Nucleus accumbens (tissue), 56 donors: ENCODE measurements at regions not wholly inside any gene's neighbourhood (a gene's known extent, or its start where the extent isn't known, plus 50 kb on each side); places are given as distances from the start of the nearest gene placed in this dataset.
A peak's percentile ranks its signal among the peaks of the same experiment; 100 is the strongest.
"Not testable (repeated sequence)": the region's sequence is repeated elsewhere in the genome, so short reads cannot be mapped to it uniquely, and the experiment has no call there.

ENCODE experiments used
- DNase-seq, 56 donors: peaks; one replicate each; lab custom pipeline; 2025; lab: John Stamatoyannopoulos, UW

DNA sequence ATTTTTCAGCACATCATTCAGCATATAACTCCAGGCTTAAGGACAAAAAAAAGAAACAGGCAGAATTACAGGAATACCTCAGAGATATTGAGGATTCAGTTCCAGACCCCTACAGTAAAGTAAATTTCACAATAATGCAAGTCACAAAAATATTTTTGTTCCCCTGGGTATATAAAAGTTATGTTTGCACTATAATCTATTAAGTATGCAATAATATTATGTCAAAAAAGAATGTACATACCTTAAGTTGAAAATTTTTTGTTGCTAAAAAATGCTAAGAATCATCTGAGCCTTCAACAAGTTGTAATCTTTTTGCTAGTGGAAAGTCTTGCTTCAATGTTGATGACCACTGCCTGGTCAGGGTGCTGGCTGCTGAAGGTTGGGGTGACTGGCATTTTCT, 2532.5 kb downstream of the ARAP2 start:
- DNase-seq: no peak

DNA sequence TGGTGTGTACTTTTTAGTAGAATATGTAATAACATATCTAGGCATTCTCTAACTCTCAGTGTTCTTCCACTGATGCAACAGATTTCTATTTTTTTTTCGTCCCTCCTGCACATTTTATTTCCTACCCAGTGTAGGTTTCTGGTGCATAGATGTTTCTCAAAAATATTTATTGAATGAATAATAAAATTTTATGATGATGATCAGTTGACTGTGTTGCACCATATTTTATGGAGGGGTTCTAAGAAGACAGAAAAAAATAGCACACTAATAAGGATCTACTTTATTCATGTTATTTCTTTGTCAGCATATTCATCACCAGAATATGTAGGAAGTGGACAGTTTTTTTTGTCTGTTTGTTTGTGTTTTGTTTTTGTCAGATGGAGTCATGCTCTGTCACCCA, 2529.3 kb downstream of the ARAP2 start:
- no peak for DNase-seq

DNA sequence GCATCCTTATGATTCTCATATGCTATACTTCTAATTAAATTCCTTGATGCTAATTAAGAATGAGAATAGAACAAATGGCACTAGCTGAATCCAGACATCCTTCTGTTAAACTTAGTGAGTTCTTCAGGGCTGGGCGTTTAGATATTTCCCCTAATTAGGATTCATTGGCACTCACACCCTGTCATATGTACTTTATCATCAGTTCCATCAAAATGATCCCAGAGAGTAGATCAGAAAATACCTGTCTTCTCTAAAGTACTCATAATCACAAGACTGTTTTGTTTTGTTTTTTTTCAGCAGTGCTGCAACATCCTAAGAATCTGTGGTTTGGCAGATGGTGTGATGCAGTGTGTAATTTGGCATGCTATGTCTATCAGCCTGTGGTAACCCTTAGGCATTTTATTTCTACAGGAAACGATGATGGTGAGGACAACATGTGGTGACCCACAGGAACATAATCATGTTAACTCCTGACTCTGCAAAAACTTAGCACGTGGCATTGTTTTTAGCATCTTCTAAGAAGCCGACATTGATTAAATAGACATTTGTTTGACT, 2528.4 kb downstream of the ARAP2 start:
- no peak for DNase-seq

DNA sequence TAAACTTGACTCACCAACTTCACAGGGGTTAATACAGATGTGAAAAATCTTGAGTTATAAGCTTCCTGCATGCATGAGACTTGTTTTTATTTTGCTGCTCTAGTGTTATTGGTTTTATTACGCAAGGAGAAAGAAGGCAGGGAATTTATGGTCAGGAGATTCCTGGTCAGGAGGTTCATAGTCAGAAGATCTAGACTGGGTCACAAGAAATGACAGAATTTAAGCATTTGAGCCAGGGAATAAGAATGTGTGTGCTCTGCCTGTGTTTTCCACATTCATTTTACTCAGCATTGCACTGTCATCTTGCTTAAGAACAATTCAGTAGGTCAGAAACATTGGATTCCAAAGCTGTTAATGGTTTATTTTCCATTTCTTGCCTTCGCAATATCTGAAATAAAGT, 2522.1 kb downstream of the ARAP2 start:
- no peak for DNase-seq

DNA sequence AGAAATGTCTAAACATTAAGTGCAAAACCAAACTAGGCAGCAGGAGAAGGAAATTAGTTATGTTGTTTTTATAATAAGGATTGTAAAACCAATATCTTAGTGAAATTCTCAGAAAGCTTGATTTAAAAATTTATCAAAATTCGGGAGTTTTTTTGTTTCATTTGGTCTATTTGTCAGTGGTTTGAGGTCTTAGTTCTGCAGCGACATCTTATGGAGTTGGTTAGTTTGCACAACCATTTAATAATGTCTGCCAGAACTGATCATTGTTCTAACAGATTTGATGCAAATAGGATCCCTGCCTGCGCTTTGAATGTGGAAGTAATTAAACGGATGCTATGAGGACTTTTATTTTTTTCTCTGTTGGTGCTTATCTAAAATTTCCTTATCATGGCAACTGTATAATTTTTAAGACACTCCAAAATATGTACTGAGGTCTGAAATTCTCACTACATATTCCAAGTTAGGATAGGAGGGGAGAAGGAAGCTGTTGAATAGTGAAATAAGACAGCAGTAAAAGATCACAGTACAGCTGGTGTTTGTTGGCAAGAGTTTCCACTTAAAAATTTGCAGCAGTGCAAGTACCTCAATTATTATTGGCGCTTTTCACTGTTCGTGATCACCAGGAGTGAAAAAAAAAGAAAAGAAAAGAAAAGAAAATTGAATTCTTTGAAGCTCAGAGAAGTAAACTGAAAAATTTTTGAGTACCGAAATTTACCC, 2521.4 kb downstream of the ARAP2 start:
- no peak for DNase-seq

DNA sequence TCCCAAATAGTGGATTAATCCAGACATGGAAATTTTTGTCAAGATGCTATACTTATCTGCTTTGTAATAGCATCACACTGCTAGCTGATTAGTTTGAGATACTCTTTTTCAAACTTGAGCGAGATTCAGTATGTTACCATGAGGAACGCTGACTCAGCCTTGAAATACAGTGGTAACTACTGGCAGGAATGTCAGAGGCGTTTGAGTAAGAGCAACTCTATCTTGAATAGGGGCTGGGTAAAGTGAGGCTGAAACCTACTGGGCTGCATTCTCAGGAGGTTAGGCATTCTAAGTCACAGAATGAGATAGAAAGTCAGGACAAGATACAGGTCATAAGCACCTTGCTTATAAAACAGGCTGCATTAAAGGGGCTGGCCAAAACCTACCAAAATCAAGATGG, 2519.6 kb downstream of the ARAP2 start:
- no peak for DNase-seq

DNA sequence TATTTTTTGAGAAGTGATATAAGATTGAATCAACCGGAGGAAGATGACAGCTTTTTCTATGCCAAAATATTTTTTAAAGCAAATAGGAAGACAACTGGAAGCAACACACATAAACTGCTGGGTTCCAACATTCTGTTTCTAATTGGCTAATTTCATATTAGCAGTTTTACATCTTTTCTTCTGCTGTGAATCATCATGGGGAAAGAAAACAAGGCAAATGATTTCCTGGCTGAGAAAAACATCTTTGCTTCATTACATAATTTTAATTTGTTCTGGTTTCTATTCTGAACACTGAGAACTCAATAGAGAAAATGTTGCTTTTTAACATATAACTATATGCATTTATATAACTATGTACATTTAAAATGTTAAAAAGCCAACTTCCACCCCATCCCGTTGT, 2518.5 kb downstream of the ARAP2 start:
- no peak for DNase-seq

DNA sequence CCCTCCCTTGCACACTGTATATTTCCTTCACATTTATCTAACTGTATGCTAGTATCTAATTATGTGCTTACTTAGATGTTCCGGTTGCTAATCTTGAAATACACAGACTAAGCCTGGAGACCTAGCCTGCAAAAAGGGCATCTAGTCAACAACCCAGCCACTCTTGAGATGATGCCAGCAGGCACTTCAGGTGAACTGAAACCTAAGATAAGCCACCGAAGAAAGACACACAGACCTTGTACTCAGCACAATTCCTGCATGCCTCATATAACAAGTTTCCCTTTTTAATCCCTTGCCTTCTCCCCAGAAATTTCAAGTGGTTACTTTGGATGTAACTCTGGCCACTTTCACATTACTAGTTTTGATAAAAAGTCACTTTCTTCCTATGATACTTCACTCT, 2506.6 kb downstream of the ARAP2 start:
- no peak for DNase-seq

DNA sequence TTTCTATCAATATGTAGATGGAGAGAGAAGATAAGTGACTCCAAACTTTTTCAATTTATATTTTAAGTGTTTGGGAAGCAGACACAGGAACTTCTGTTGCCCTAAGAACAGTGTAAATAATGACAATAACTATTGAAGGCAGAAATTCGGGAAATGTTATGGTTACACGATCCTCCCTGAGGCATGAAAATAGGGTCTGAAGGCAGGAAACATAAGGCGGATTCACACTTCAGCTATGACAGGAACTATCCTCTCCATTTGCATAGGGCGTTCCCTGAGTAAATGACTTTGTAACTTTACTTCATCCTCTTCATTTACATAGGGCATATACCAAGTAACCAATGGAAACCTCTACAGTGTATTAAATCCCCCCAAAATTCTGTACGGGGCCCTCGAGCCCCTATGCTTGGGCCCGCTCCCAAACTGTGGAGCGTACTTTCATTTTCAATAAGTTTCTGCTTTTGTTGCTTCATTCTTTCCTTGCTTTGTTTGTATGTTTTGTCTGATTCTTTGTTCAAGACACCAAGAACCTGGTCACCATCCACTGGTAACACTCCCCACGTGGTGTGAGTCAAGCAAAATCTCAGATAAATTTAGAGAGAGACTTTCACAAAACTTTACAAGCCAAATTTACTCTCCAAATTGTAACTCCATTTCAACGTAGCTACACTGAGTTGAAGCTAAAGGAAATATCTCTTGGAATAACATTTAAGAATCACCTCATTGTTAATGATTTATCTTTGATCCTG, 2504.3 kb downstream of the ARAP2 start:
- no peak for DNase-seq

DNA sequence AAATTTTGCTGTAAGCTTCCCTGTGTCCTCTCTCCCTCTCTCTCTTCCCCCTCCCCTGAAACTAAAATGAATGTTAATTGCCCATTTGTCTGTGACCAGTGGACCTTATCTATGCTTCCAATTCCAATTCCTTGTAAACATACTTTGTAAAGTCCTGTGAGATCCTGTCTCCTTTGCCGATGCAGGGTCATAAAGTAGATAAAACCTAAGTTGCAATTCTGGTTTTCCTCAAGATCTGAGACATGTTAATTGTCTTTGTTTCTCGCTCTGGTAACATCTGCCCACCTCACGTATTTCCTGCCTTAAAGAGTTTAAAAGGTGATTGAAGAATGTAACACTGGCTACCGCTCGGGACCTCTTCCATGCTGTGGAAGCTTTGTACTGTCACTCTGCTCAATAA, 2503.4 kb downstream of the ARAP2 start:
- not testable (repeated sequence) for DNase-seq

DNA sequence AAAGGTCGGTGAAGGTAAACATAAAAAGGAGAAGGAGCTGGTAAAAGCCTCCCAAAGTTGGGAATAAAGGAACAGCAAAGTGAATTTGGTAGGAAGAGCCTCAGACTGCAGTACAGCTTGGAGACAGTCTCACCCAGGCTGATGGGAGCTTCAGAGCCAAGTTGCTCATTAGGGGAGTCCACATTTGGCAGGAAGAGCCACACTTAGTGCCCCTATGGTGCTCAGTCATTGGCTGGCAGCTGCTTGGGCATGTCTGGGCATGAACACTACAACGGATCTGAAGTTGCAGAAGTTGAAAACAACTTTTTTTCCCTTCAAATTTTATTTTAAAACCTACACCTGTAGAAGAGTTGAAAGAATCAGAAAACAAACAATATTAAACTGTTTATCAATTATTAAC, 2497.3 kb downstream of the ARAP2 start:
- no peak for DNase-seq

DNA sequence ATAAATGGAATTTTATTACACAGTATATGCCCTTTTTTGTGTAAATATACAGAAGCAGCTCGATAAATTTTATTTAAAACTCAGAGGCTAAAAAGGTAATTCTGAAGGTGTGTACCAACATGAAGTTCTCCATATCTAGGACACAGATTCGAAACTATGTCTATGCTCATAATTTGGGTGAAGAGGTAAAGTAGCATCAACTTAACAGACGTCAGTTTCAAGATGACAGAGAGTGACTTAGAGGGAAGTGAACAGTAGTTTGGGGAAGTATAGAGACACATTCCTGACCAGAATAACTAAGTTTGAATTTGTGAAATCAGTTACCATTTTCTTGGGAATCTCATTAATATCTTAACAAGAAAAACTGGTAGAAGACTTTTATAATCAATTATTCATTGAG, 2493.3 kb downstream of the ARAP2 start:
- no peak for DNase-seq

DNA sequence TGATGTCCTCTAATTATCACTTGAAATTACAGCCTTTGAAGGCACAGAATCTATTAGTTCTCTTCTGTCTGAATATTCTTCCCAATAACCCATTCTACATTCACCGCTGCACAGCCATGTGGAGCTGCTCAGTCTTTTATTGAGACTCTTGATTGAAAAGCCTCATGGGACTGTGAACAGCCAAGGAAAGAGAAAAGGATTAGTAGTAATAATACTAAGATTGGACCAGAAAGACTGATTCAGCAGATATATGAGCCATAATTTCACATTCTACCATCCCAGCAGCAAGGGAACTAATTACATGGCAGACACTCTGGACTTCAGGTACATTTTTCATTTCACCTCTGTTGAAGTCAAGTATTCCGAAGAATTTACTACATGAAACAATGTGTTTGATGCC, 2471.7 kb downstream of the ARAP2 start:
- no peak for DNase-seq

DNA sequence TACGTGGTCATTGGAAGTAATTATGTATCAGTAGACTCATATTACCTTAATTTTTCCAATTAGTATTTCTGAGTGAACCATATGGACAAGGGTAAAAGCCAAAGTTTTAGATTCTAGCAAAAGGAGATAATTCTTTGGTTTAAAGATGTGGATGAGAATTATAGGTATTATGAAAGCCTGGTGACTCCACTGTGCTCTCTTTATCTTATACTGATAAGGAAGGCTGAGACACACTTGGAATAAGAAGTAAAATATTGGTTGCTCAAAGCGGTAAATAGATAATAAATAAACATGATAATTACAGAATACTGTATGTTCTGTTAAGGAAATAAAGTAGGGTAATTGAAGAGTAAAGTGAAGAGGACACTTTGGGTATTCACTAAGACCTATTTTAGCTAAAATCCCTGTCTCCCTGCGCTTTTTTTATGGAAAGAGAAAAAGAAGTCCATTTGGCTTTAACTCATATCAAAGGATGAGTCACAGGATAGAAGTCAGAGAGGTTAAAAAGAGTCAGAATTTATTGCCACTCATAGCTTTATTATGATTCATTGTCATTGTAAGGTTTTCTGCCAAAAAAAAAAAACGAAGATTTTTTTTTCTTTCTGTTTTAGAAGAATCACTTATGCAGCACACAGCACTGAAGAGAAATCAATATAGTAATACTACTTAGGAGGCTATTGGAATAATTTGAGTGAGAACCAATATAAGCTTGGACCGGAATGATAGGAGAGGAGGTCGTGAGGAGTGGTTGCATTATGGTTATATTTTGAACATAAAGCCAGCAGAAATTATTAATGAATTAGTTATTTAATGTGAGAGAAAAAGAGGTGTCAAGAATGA, 2463.1 kb downstream of the ARAP2 start:
- no peak for DNase-seq

DNA sequence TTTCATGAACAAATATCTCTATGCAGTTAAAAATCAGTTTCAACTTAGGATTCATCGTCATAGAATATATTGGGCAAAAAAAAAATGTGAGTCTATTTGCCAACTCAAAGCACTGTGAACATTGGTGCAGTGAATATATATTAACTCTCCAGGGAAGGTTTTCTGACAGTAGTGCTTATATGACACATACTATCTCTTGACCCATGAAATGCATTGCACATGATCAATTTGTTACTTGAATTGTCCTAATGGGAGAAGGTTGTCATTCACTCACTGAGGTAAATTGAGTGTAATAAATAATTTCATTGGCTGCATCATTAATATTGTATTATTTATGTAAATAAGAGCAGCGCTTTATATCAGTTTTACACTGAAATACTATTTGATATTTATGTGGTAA, 2458.5 kb downstream of the ARAP2 start:
- DNase-seq: no peak

DNA sequence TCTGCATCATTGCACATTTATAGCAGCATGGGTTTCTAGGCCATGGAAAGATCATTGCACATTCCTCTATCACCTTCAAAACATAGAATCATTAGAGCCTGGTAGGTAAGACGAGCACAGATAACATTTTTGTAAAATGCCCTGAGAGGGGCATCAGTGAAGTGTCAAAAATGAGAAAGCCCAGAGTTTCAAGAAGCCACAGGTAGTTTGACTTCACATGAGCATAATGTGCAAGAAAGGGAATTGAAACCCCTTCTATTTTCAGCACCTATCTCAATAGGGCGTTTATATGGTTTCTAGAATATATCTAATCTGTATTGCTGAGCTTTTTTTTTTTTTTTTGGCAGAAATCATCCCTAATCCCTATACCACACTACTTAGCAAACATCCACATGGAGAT, 2441.7 kb downstream of the ARAP2 start:
- no peak for DNase-seq

DNA sequence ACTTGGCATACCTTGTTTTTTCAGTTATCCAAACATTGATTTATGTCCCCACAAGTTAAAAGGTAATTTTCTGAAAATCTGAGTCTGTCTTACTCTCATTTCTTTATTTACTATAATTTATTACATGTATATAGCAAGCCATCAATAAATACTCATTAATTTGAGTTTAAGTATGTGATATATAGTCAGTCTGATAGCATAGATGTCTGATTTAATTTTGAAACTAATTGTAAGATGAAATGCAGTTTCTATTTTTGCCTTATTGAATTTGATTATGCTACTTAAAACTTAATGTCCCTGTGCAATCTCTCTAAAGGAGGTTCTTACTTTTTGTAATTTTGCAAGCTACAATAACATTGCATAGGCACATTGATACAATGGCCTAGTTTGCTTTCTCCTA, 2418.6 kb downstream of the ARAP2 start:
- DNase-seq: no peak

DNA sequence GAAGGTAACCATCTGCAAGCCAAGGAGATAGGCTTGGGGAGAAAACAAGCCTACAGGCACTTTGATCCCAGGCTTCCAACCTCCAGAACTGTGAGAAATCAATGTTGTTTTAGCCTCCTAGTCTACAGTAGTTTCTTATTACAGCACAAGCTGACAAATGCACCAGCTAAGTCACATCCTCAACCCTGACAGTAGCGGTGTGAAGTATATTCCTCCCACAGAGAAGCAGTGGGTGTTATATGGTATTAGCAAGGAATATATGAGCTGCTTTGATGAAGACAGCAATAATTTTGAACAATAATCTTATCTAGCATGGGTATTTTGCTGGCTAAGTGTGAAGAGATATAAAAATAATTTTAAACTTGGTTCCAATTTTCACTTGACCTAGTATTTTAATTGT, 2415.0 kb downstream of the ARAP2 start:
- DNase-seq: peak in 15 of 56 donors; percentile 0 to 56 (median 11)

DNA sequence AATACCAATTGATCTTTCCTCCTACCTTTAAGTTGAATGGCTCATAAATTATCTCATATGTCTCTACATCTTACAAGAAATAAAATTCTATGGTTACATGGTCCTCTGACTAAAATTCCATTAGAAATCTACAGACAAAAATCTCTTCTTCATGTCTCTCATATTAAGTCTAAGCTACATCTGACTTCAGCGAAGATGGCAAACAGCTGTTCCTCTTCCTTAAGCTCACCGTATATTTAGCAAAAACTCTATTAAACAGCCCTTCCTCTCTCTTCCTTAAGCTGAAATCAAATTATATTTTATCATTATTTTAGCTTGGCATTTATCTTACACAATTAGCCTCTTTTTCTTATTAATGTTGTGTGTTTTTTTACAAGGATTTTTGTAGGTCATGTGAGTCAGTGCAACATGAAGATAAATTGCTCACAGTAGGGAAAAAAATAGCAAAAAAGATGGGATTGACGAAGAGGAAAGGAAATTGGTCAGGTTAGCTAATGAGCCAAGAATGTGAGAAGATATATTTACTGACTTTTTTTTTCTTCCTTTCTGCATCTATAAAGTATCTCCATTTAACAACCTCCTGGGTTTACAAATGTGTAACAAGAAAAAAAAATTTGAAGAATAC, 2412.8 kb downstream of the ARAP2 start:
- DNase-seq: no peak

DNA sequence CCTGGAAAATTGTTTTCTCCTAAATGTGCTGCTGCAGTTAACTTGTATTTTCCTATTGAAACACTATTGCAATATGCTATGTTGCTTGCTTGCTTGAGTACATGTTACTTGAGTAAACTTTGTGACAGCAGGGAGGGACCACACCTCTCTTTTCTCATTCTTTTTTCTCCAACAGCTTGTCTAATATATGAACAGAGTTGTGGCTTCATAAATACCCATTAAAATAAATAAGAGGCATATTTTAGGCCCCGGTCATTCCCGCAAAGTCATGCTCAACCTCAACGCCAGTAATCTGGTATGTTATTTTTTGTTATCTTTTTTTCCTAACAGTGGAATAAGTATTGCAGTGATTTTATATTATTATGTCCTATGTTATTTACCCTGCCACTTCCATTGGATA, 2408.6 kb downstream of the ARAP2 start:
- DNase-seq: not testable (repeated sequence)
